ENCODE measurements at regions not wholly inside any gene's neighbourhood (a gene's known extent, or its start where the extent isn't known, plus 50 kb on each side); places are given as distances from the start of the nearest gene placed in this dataset.

GRCh38 chr1:101144671-101145448 is 92.0 kb upstream of the S1PR1 start:
- TF ChIP-seq CTCF (IDR thresholded peaks at IDR 0.05): no peak
- no peak for TF ChIP-seq EP300 (IDR thresholded peaks at IDR 0.05)

Data from sigmoid colon (tissue), 4 donors.